ENCODE measurements at regions not wholly inside any gene's neighbourhood (a gene's known extent, or its start where the extent isn't known, plus 50 kb on each side); places are given as distances from the start of the nearest gene placed in this dataset.

DNA sequence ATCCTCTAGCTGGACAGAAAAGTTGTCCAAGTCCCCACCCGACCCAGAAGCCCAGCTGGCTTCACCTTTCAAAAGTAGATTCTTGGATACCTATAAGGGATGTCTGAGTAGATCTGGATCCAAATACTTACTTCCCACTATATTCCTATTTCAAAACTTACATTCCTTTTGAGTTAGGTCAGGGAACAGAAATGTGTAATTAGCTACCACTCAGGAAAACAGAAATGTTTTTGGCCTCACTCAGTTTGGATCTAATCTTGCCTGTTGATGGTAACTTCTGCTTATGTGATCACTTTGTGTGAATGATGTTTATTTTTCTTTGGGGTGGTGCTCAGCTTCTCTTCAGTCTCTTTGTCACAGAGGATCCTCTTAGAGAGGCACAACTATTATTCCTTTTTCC lies 814.4 kb upstream of the RGS18 start:
- DNase-seq (ENCODE audit: extremely low spot score), result no peak
- POLR2A ChIA-PET, result interaction anchor here (0.6 kb wide), 1 partner anchor 8 kb away, joined by 3 read pairs; no protein-coding TSS in a partner anchor
- CTCF ChIA-PET, result no interaction called here
- TF ChIP-seq FOXK2 (IDR thresholded peaks at IDR 0.05), result no peak
- TF ChIP-seq ZNF384 (IDR thresholded peaks at IDR 0.05), result no peak
- no peak for TF ChIP-seq CTBP1 (IDR thresholded peaks at IDR 0.05; ENCODE audit: borderline replicate concordance)
- no peak for TF ChIP-seq TARDBP (IDR thresholded peaks at IDR 0.05)
- TF ChIP-seq NFRKB (IDR thresholded peaks at IDR 0.05), result no peak
- no peak for TF ChIP-seq HDGF (IDR thresholded peaks at IDR 0.05; ENCODE audit: borderline replicate concordance)
- no peak for TF ChIP-seq SP1 (IDR thresholded peaks at IDR 0.05)
- no peak for TF ChIP-seq ELF4 (IDR thresholded peaks at IDR 0.05)

DNA sequence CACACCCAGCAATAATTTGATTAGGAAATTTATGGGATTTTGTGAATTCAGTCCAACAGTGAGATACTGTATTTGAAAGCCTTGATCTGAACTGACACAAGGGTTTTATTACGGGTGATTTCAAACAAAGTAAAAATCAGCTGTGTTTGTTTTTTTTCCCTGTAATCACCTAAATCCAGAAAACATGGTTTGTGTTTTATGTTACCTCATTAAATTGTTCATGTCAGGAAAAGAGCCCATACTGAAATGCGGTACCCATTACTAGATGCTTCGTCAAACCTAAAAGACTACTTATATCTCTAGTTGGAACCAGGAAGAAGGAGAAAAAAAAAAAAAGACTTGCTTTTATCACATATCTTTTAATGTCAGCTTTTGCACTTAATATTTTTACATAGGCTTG lies 811.9 kb upstream of the RGS18 start:
- POLR2A ChIA-PET, result no interaction called here
- CTCF ChIA-PET, result no interaction called here
- no peak for DNase-seq (ENCODE audit: extremely low spot score)
- no peak for TF ChIP-seq FOXM1 (IDR thresholded peaks at IDR 0.05; ENCODE audit: borderline replicate concordance)
- TF ChIP-seq, protein P1, sequence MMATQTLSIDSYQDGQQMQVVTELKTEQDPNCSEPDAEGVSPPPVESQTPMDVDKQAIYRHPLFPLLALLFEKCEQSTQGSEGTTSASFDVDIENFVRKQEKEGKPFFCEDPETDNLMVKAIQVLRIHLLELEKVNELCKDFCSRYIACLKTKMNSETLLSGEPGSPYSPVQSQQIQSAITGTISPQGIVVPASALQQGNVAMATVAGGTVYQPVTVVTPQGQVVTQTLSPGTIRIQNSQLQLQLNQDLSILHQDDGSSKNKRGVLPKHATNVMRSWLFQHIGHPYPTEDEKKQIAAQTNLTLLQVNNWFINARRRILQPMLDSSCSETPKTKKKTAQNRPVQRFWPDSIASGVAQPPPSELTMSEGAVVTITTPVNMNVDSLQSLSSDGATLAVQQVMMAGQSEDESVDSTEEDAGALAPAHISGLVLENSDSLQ (IDR thresholded peaks at IDR 0.05), result no peak
- TF ChIP-seq TARDBP (IDR thresholded peaks at IDR 0.05), result no peak
- no peak for TF ChIP-seq NFRKB (IDR thresholded peaks at IDR 0.05)
- no peak for TF ChIP-seq ELF4 (IDR thresholded peaks at IDR 0.05)
- no peak for TF ChIP-seq ZNF384 (IDR thresholded peaks at IDR 0.05)
- no peak for TF ChIP-seq CTBP1 (IDR thresholded peaks at IDR 0.05; ENCODE audit: borderline replicate concordance)
- no peak for TF ChIP-seq SP1 (IDR thresholded peaks at IDR 0.05)
- TF ChIP-seq FOXK2 (IDR thresholded peaks at IDR 0.05), result no peak
- TF ChIP-seq HDGF (IDR thresholded peaks at IDR 0.05; ENCODE audit: borderline replicate concordance), result no peak
- TF ChIP-seq FOXA1 (IDR thresholded peaks at IDR 0.05), result no peak
- no peak for TF ChIP-seq ARNT (IDR thresholded peaks at IDR 0.05)
- TF ChIP-seq SUZ12 (IDR thresholded peaks at IDR 0.05), result no peak
- TF ChIP-seq L3MBTL2 (conservative IDR thresholded peaks at IDR 0.05), result no peak

DNA sequence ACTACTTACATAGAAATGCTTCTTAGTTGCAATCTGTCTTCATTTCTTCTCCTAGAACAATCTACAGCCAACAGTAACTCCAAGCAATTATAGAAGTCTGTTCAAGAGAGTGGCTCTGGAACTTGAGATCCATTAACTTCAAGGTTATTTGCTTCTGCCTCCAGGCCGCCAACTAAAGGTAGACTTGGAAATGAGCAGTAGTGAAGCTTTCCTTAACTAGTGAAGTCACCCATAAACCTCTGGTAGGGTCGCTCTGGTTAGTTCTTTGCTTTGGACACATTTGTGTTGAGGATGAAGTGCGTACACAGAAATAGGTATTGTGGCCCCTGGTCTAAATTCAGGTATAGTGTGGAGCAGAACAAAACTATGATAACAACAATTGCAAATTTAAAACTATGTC lies 809.9 kb upstream of the RGS18 start:
- POLR2A ChIA-PET, result no interaction called here
- no peak for DNase-seq (ENCODE audit: extremely low spot score)
- TF ChIP-seq CTBP1 (IDR thresholded peaks at IDR 0.05; ENCODE audit: borderline replicate concordance) (no peak), ELF4 (IDR thresholded peaks at IDR 0.05) (no peak), BHLHE40 (IDR thresholded peaks at IDR 0.05; ENCODE audit: borderline replicate concordance) (no peak)
- CTCF ChIA-PET, result no interaction called here

DNA sequence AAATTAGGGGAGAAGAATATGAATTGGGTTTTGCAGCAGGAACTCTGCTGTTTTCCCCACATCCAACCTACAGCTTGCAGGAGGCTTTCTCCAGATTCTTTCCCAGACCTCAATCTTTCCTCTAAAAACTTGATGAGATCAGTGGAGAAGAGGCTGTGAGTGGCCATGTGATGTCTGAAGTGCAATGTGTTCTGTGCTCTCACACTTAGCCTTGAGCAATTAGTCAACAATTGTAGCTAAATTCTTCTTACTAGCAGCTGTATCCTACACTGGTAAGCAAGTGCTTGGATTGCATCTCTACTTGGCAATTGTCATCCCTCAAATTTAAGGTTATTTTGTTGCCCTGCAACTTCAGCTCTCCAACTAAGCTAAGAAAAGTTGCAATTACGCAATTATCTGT lies 807.3 kb upstream of the RGS18 start:
- CTCF ChIA-PET, result no interaction called here

DNA sequence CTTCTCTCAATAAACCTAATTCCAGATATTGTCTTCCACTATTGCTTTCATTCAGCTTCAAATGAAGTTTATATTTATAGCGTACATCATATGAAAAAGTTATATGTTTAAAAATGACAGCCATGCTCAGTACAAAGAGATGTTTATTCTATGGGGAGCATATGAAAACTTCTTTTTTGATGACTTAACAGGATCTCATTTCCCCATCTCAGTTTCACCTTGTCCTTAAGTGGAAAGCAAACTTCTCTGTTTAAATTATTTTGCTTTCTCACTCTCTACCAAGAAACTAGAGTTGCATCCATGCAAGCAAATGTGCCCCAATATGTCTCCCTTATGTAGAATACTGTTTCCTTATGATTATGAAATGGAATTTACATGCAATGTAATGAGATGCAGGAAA lies 799.5 kb upstream of the RGS18 start:
- POLR2A ChIA-PET, result no interaction called here
- CTCF ChIA-PET, result no interaction called here
- no peak for TF ChIP-seq ZNF384 (IDR thresholded peaks at IDR 0.05)
- TF ChIP-seq HDGF (IDR thresholded peaks at IDR 0.05; ENCODE audit: borderline replicate concordance), result no peak
- TF ChIP-seq LEF1 (IDR thresholded peaks at IDR 0.05; ENCODE audit: borderline replicate concordance), result no peak
- no peak for TF ChIP-seq SUZ12 (IDR thresholded peaks at IDR 0.05)
- no peak for TF ChIP-seq CTBP1 (IDR thresholded peaks at IDR 0.05; ENCODE audit: borderline replicate concordance)
- DNase-seq (ENCODE audit: extremely low spot score), result no peak

More for the DNA sequence above, 807.3 kb upstream of the RGS18 start:
- TF ChIP-seq SP1 (IDR thresholded peaks at IDR 0.05) (no peak), FOXA1 (IDR thresholded peaks at IDR 0.05) (no peak), L3MBTL2 (conservative IDR thresholded peaks at IDR 0.05) (no peak), NFRKB (IDR thresholded peaks at IDR 0.05) (no peak), ZNF384 (IDR thresholded peaks at IDR 0.05) (no peak), CTBP1 (IDR thresholded peaks at IDR 0.05; ENCODE audit: borderline replicate concordance) (no peak), FOXM1 (IDR thresholded peaks at IDR 0.05; ENCODE audit: borderline replicate concordance) (no peak)
- TF ChIP-seq, protein P1 (IDR thresholded peaks at IDR 0.05), result no peak
- no peak for DNase-seq (ENCODE audit: extremely low spot score)
- POLR2A ChIA-PET, result no interaction called here

DNA sequence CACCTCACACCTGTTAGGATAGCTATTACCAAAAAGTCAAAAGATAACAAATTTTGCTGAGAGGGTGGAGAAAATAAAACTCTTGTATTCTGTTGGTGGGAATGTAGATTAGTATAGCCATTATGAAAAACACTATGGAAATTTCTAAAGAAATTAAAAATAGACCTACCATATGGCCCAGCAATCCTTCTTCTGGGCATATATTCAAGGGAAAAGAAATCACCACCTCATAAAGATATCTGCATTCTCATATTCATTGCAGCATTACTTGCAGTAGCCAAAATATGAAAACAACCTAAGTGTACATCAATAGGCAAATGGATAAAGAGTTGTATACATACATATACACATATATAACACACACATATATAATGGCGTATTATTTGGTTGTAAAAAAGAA lies 791.6 kb upstream of the RGS18 start:
- POLR2A ChIA-PET, result no interaction called here
- no peak for TF ChIP-seq BHLHE40 (IDR thresholded peaks at IDR 0.05; ENCODE audit: borderline replicate concordance)
- TF ChIP-seq FOXK2 (IDR thresholded peaks at IDR 0.05), result no peak
- TF ChIP-seq TARDBP (IDR thresholded peaks at IDR 0.05), result no peak
- no peak for TF ChIP-seq SUZ12 (IDR thresholded peaks at IDR 0.05)
- no peak for TF ChIP-seq HDGF (IDR thresholded peaks at IDR 0.05; ENCODE audit: borderline replicate concordance)
- no peak for TF ChIP-seq FOXA1 (IDR thresholded peaks at IDR 0.05)
- TF ChIP-seq ZNF384 (IDR thresholded peaks at IDR 0.05), result no peak
- no peak for TF ChIP-seq NFRKB (IDR thresholded peaks at IDR 0.05)
- CTCF ChIA-PET, result no interaction called here
- DNase-seq (ENCODE audit: extremely low spot score), result no peak

DNA sequence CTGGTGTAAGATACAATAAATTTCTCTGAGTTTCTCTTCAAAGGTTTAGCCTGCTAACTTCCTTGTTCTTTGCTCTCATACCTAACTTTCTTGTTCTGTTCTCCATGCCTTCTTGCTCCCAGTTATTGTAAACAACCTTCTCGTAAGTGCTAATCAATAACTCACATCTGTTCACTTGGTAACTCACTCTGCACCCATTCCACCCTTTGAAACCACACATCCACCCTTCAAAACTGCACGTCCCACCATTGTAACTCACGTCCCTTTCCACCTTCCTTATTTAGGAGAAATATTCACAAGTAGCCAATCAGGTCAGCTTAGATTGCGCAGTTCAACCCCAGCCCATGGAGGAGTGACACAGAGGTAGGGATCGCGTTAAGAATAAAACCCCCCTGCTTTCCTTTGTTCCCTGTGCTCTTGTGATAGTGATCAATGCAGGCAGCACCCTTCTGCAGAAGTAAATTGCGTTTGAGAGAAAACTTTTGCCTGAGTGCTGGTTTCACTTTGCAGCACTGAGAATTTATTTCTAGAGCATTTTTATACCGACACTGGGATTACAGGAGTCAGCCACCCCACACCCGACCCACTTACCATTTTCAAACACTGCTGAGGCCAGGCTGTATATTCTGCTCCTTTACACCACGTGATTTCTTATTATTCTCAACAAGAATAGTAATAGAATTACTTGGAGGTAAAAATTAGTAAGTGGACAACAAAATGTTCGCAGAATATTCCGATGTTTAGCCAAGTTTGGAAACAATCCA lies 789.2 kb upstream of the RGS18 start:
- no peak for TF ChIP-seq BHLHE40 (IDR thresholded peaks at IDR 0.05; ENCODE audit: borderline replicate concordance)
- POLR2A ChIA-PET, result no interaction called here
- CTCF ChIA-PET, result no interaction called here
- DNase-seq (ENCODE audit: extremely low spot score), result no peak

DNA sequence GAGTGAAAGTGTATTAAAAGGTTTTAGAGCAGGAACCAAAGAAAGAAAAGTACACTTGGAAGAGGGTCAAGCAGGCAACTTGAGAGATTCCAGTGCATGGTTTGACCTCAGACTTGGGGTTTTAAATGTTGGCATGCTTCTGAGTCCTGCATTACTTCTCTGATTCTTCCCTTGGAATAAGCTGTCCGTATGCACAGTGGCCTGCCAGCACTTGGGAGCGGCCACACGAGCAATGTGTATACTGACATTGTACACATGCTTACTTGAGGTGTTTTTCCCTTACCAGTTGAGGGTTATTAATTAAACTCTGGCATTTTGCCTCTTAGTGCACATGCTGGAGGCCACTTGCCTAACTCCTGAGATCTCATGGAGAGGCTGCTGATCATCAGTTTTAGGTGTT lies 786.6 kb upstream of the RGS18 start:
- CTCF ChIA-PET, result no interaction called here
- TF ChIP-seq ZNF384 (IDR thresholded peaks at IDR 0.05) (no peak), ARNT (IDR thresholded peaks at IDR 0.05) (no peak), FOXM1 (IDR thresholded peaks at IDR 0.05; ENCODE audit: borderline replicate concordance) (no peak), FOXK2 (IDR thresholded peaks at IDR 0.05) (no peak), NFRKB (IDR thresholded peaks at IDR 0.05) (no peak), BHLHE40 (IDR thresholded peaks at IDR 0.05; ENCODE audit: borderline replicate concordance) (no peak), L3MBTL2 (conservative IDR thresholded peaks at IDR 0.05) (no peak), FOXA1 (IDR thresholded peaks at IDR 0.05) (no peak), SUZ12 (IDR thresholded peaks at IDR 0.05) (no peak), TARDBP (IDR thresholded peaks at IDR 0.05) (no peak), CTBP1 (IDR thresholded peaks at IDR 0.05; ENCODE audit: borderline replicate concordance) (no peak), SP1 (IDR thresholded peaks at IDR 0.05) (no peak), HDGF (IDR thresholded peaks at IDR 0.05; ENCODE audit: borderline replicate concordance) (no peak), LEF1 (IDR thresholded peaks at IDR 0.05; ENCODE audit: borderline replicate concordance) (no peak), ELF4 (IDR thresholded peaks at IDR 0.05) (no peak)
- TF ChIP-seq, protein P1 (IDR thresholded peaks at IDR 0.05), result no peak
- DNase-seq (ENCODE audit: extremely low spot score), result no peak
- POLR2A ChIA-PET, result no interaction called here
